SK-N-SH treated with all-trans-retinoic acid at 6 μM for 48 hours (cell line): ENCODE measurements at regions not wholly inside any gene's neighbourhood (a gene's known extent, or its start where the extent isn't known, plus 50 kb on each side); places are given as distances from the start of the nearest gene placed in this dataset.

ENCODE experiments used
- ARNTL ChIP-seq: fragments of 450-650 bp; formaldehyde crosslinking; IDR thresholded peaks from 2 replicates; pipeline ENCODE4 v1.5.0; 2020; ENCODE audit warnings: low read depth, mild to moderate bottlenecking, moderate library complexity, borderline replicate concordance
- ISL1 ChIP-seq: fragments of 250-450 bp; sonication (Bioruptor Pico); IDR thresholded peaks from 2 replicates; pipeline ENCODE4 v2.1.2; 2022; ENCODE audit warnings: mild to moderate bottlenecking, moderate library complexity
- RARB ChIP-seq: fragments of 250-450 bp; sonication (Bioruptor Pico); IDR thresholded peaks from 2 replicates; pipeline ENCODE4 v1.8.0; 2021; ENCODE audit warnings: mild to moderate bottlenecking, moderate library complexity
- SNAI2 ChIP-seq: fragments of 250-450 bp; sonication (Bioruptor Pico); IDR thresholded peaks from 2 replicates; pipeline ENCODE4 v1.5.0; 2020; ENCODE audit warnings: mild to moderate bottlenecking, moderate library complexity
- ZFP30 ChIP-seq: fragments of 450-650 bp; formaldehyde crosslinking; IDR thresholded peaks from 2 replicates; pipeline ENCODE4 v1.5.0; 2022; ENCODE audit warnings: mild to moderate bottlenecking, moderate library complexity
- TF ChIP-seq, protein P1 (sequence below): fragments of 250-450 bp; sonication (Bioruptor Pico); IDR thresholded peaks from 2 replicates; pipeline ENCODE4 v1.8.0; 2020; ENCODE audit warnings: mild to moderate bottlenecking, moderate library complexity, borderline replicate concordance
- TF ChIP-seq, protein P2 (sequence below): fragments of 250-450 bp; sonication (Bioruptor Pico); IDR thresholded peaks from 2 replicates; pipeline ENCODE4 v1.5.1; 2021; ENCODE audit warnings: mild to moderate bottlenecking, moderate library complexity
- TF ChIP-seq, protein P3 (sequence below): fragments of 250-450 bp; sonication (Bioruptor Pico); IDR thresholded peaks from 2 replicates; pipeline ENCODE4 v1.5.0; 2020; ENCODE audit warnings: mild to moderate bottlenecking, moderate library complexity

DNA sequence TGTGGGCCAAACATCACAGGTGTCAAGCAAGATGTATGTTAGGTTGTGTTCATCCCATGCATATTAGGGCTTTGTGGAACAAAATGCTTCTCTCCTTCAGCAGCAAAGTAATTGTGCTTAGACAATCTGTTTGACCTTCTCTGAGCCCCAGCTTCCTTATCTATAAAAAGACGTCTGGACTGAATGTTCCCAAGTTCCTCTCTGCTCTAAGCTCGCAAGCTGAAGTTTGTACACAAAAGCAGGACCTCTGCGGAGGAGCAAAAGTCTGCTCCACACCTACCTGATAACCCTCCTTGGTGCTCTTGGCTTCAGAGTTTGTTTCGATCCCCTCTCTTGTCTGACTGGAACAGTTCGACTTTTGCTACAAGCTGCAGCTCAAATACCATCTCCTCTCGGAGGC, 95.7 kb upstream of the UBL3 start:
- no peak for TF ChIP-seq ZFP30 (CRISPR knock-in tag)
- TF ChIP-seq RARB (CRISPR knock-in tag) = no peak
- TF ChIP-seq, protein P1, sequence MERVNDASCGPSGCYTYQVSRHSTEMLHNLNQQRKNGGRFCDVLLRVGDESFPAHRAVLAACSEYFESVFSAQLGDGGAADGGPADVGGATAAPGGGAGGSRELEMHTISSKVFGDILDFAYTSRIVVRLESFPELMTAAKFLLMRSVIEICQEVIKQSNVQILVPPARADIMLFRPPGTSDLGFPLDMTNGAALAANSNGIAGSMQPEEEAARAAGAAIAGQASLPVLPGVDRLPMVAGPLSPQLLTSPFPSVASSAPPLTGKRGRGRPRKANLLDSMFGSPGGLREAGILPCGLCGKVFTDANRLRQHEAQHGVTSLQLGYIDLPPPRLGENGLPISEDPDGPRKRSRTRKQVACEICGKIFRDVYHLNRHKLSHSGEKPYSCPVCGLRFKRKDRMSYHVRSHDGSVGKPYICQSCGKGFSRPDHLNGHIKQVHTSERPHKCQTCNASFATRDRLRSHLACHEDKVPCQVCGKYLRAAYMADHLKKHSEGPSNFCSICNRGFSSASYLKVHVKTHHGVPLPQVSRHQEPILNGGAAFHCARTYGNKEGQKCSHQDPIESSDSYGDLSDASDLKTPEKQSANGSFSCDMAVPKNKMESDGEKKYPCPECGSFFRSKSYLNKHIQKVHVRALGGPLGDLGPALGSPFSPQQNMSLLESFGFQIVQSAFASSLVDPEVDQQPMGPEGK (CRISPR knock-in tag) = no peak
- TF ChIP-seq, protein P2, sequence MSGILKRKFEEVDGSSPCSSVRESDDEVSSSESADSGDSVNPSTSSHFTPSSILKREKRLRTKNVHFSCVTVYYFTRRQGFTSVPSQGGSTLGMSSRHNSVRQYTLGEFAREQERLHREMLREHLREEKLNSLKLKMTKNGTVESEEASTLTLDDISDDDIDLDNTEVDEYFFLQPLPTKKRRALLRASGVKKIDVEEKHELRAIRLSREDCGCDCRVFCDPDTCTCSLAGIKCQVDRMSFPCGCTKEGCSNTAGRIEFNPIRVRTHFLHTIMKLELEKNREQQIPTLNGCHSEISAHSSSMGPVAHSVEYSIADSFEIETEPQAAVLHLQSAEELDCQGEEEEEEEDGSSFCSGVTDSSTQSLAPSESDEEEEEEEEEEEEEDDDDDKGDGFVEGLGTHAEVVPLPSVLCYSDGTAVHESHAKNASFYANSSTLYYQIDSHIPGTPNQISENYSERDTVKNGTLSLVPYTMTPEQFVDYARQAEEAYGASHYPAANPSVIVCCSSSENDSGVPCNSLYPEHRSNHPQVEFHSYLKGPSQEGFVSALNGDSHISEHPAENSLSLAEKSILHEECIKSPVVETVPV (CRISPR knock-in tag) = no peak
- TF ChIP-seq, protein P3, sequence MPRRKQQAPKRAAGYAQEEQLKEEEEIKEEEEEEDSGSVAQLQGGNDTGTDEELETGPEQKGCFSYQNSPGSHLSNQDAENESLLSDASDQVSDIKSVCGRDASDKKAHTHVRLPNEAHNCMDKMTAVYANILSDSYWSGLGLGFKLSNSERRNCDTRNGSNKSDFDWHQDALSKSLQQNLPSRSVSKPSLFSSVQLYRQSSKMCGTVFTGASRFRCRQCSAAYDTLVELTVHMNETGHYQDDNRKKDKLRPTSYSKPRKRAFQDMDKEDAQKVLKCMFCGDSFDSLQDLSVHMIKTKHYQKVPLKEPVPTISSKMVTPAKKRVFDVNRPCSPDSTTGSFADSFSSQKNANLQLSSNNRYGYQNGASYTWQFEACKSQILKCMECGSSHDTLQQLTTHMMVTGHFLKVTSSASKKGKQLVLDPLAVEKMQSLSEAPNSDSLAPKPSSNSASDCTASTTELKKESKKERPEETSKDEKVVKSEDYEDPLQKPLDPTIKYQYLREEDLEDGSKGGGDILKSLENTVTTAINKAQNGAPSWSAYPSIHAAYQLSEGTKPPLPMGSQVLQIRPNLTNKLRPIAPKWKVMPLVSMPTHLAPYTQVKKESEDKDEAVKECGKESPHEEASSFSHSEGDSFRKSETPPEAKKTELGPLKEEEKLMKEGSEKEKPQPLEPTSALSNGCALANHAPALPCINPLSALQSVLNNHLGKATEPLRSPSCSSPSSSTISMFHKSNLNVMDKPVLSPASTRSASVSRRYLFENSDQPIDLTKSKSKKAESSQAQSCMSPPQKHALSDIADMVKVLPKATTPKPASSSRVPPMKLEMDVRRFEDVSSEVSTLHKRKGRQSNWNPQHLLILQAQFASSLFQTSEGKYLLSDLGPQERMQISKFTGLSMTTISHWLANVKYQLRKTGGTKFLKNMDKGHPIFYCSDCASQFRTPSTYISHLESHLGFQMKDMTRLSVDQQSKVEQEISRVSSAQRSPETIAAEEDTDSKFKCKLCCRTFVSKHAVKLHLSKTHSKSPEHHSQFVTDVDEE = no peak
- no peak for TF ChIP-seq ARNTL (CRISPR knock-in tag)
- no peak for TF ChIP-seq SNAI2 (CRISPR knock-in tag)
- TF ChIP-seq ISL1 = no peak
